ENCODE measurements at regions not wholly inside any gene's neighbourhood (a gene's known extent, or its start where the extent isn't known, plus 50 kb on each side); places are given as distances from the start of the nearest gene placed in this dataset.

DNA sequence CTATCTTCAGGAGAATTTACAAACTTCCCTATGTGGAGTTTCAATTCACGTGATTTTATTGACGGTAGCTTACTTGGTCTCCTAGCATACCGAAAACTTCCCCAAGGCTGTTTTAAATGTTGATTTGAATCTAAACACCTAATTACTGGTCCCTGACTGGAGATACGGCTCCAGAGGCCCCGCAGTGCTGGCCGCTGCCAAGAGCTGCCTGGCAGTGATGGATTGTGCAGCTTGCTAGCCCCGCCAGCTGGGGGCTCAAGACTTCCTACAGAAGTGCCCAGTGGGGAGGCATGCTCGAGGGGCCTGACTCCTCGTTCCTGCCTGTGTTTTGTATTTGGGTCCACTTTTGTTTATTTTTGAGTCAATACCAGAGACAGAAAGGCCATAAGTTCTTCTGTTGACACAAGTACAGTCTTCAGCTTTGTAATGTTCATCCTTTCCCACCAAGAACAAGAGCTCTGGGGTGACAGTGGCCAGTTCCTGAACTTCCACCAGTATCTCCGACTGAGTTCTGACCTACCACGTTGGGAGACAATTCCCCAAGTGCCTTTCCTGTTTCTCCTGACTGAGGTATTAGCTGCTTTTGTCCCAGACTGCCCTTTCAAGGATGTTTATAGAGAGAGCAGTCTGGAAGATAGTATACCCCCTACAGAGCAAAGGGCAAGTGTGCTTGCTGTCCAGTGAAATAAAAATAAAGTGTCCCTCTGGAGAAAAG, 80.7 kb upstream of the CXCL12 start:
- no peak for TF ChIP-seq POLR2A (IDR thresholded peaks at IDR 0.05)
- TF ChIP-seq, protein P1, sequence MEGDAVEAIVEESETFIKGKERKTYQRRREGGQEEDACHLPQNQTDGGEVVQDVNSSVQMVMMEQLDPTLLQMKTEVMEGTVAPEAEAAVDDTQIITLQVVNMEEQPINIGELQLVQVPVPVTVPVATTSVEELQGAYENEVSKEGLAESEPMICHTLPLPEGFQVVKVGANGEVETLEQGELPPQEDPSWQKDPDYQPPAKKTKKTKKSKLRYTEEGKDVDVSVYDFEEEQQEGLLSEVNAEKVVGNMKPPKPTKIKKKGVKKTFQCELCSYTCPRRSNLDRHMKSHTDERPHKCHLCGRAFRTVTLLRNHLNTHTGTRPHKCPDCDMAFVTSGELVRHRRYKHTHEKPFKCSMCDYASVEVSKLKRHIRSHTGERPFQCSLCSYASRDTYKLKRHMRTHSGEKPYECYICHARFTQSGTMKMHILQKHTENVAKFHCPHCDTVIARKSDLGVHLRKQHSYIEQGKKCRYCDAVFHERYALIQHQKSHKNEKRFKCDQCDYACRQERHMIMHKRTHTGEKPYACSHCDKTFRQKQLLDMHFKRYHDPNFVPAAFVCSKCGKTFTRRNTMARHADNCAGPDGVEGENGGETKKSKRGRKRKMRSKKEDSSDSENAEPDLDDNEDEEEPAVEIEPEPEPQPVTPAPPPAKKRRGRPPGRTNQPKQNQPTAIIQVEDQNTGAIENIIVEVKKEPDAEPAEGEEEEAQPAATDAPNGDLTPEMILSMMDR (IDR thresholded peaks at IDR 0.05), result no peak
- TF ChIP-seq POLR2AphosphoS5 (IDR thresholded peaks at IDR 0.05), result no peak

All from prostate gland (tissue), 2 donors.